Kidney (tissue), 13 donors: ENCODE measurements at regions not wholly inside any gene's neighbourhood (a gene's known extent, or its start where the extent isn't known, plus 50 kb on each side); places are given as distances from the start of the nearest gene placed in this dataset.

Source experiments
- DNase-seq, 5 donors: peaks; one replicate each; pipeline ENCODE4 v3.0.0-alpha.2; 2013 to 2020
- FAIRE-seq: peaks from 2 replicates; lab custom pipeline; 2012; peaks lifted over from hg19 to GRCh38; lab: Jason Lieb, UNC
- H3K27ac ChIP-seq, 2 donors: one replicate each; pipeline ENCODE4 v1.7.0; 2013; ENCODE audit warnings: low read depth in 2 of 2, low read length in 2 of 2, inconsistent platforms in 1 of 2
- H3K27me3 ChIP-seq: one replicate; pipeline ENCODE4 v1.7.1; 2013; ENCODE audit warnings: low read length, inconsistent platforms; ENCODE audit not compliant: control insufficient read depth, insufficient read depth
- H3K36me3 ChIP-seq, 3 donors: one replicate each; pipeline versions ENCODE4 v1.7.0 to v1.7.1; 2013; ENCODE audit warnings: low read length in 3 of 3, control low read depth in 1 of 3, inconsistent platforms in 1 of 3; ENCODE audit not compliant: insufficient read depth in 3 of 3, control insufficient read depth in 2 of 3
- H3K4me1 ChIP-seq, 3 donors: one replicate each; pipeline versions ENCODE4 v1.7.0 to v1.7.1; 2013; ENCODE audit warnings: low read length in 3 of 3, inconsistent platforms in 1 of 3, low read depth in 1 of 3; ENCODE audit not compliant: control insufficient read depth in 2 of 3, insufficient read depth in 2 of 3
- H3K4me3 ChIP-seq, 3 donors: one replicate each; pipeline versions ENCODE4 v1.7.0 to v1.8.1; 2013; ENCODE audit warnings: low read length in 3 of 3, control low read depth in 1 of 3, inconsistent platforms in 1 of 3
- H3K9ac ChIP-seq, 3 donors: one replicate each; pipeline versions ENCODE4 v1.7.0 to v1.7.1; 2013; ENCODE audit warnings: low read length in 3 of 3, control low read depth in 1 of 3, inconsistent platforms in 1 of 3
- H3K9me3 ChIP-seq, 3 donors: one replicate each; pipeline versions ENCODE4 v1.7.0 to v1.7.1; 2013; ENCODE audit warnings: low read length in 3 of 3, control low read depth in 1 of 3, inconsistent platforms in 1 of 3; ENCODE audit not compliant: control insufficient read depth in 2 of 3, insufficient read depth in 1 of 3
- CTCF ChIP-seq: IDR thresholded peaks from 3 replicates; pipeline ENCODE4 v1.5.1; 2012; ENCODE audit warnings: mild to moderate bottlenecking, moderate library complexity, borderline replicate concordance; ENCODE audit not compliant: insufficient read depth; ENCODE audit errors: extremely low read depth
- intact Hi-C: fragments of 100-400 bp; cut with DNase I; formaldehyde crosslinking; loops from one replicate; pipeline ENCODE4 v1.11.1; 2022
- donor health status: control.
- donor health status: control.
- donor health status: control.
- donor health status: control.
- donor health status: control.
- donor health status: DM: yes; HTN: yes; CAD: no.
- donor health status: Normal renal cell carcinoma (clear cell type).

- H3K4me1 ChIP-seq = no peaks in the 10 kb centered on the region
- FAIRE-seq = no peak
- no peak overlapping the region for H3K4me3 ChIP-seq
- H3K27ac ChIP-seq = no peak overlapping the region
- intact Hi-C loops = no loop called here
- H3K9ac ChIP-seq = no peak overlapping the region
- no peaks in the 10 kb centered on the region for H3K9me3 ChIP-seq
- no peak for TF ChIP-seq CTCF
- no peak for DNase-seq
- no peaks in the 10 kb centered on the region for H3K27me3 ChIP-seq
- no peaks in the 10 kb centered on the region for H3K36me3 ChIP-seq
These were observed 79.0 kb upstream of the ATXN1 start for GRCh38 chr6:16840291-16840690.

GRCh38 chr6:16839631-16840179, 78.4 kb upstream of the ATXN1 start:
- no peak for FAIRE-seq
- intact Hi-C loops = no loop called here

GRCh38 chr6:16837217-16837972, 76.1 kb upstream of the ATXN1 start:
- no peaks in the 10 kb centered on the region for H3K27me3 ChIP-seq

More at GRCh38 chr6:16839631-16840179, 78.4 kb upstream of the ATXN1 start:
- DNase-seq = no peak
- Histone ChIP-seq H3K9me3 (no peaks in the 10 kb centered on the region), H3K27ac (no peak overlapping the region), H3K4me1 (no peaks in the 10 kb centered on the region), H3K27me3 (no peaks in the 10 kb centered on the region), H3K36me3 (no peaks in the 10 kb centered on the region), H3K4me3 (no peak overlapping the region), H3K9ac (no peak overlapping the region)
- no peak for TF ChIP-seq CTCF

More at GRCh38 chr6:16837217-16837972, 76.1 kb upstream of the ATXN1 start:
- intact Hi-C loops = no loop called here
- Histone ChIP-seq H3K36me3 (no peaks in the 10 kb centered on the region), H3K4me3 (no peak overlapping the region), H3K4me1 (peaks cover 0 to under 1% (median 0%) of the 10 kb centered on the region in 3 donors), H3K9ac (no peak overlapping the region), H3K9me3 (no peaks in the 10 kb centered on the region), H3K27ac (no peak overlapping the region)
- no peak for TF ChIP-seq CTCF
- DNase-seq = no peak
- no peak for FAIRE-seq
